T-cell (primary cell): ENCODE measurements at regions not wholly inside any gene's neighbourhood (a gene's known extent, or its start where the extent isn't known, plus 50 kb on each side); places are given as distances from the start of the nearest gene placed in this dataset.

Experiments
- ATAC-seq, 4 experiments: fragments of 200-7000 bp in 3 of 4; fragments of 150-1000 bp in 1 of 4; cut with Tn5 transposase; replicated peaks in 1 of 4; 1 replicate in 3 of 4; 2 replicates in 1 of 4; pipeline ENCODE4 v1.10.0; 2021; ENCODE audit warnings: moderate library complexity in 3 of 4, mild to moderate bottlenecking in 2 of 4, moderate number of reproducible peaks in 1 of 4
- CTCF ChIA-PET, 2 donors: fragments of 300-600 bp; sonication (Branson Sonifier 250); formaldehyde crosslinking; loops; one replicate each; lab custom pipeline; 2022; ENCODE audit warnings: antibody characterized with exemption in 2 of 2; lab: Charles Lee
- POLR2A ChIA-PET, 2 donors: fragments of 300-600 bp; sonication (Branson Sonifier 250); formaldehyde crosslinking; loops; one replicate each; lab custom pipeline; 2022; ENCODE audit warnings: antibody characterized with exemption in 2 of 2; lab: Charles Lee
- DNase-seq, 35 experiments: peaks; one replicate each; pipeline versions ENCODE4 v3.0.0 to v3.0.0-alpha.2; 2013 to 2023
- H3K27ac ChIP-seq: one replicate; pipeline ENCODE4 v1.5.1; 2013; ENCODE audit warnings: low read length
- H3K27me3 ChIP-seq, 2 experiments: replicated peaks in 1 of 2; 1 replicate in 1 of 2; 2 replicates in 1 of 2; pipeline versions ENCODE4 v1.6.1 to v1.7.0; 2013; ENCODE audit warnings: low read length in 1 of 2, mixed read lengths in 1 of 2; ENCODE audit not compliant: control insufficient read depth in 2 of 2, insufficient read depth in 2 of 2; ENCODE audit errors: extremely low read depth in 1 of 2
- H3K36me3 ChIP-seq, 2 donors: 1 replicate in 1 of 2; 2 replicates in 1 of 2; pipeline versions ENCODE4 v1.6.1 to v1.7.0; 2013; ENCODE audit warnings: low read length in 1 of 2; ENCODE audit not compliant: control insufficient read depth in 2 of 2, insufficient read depth in 1 of 2; ENCODE audit errors: extremely low read depth in 1 of 2
- H3K4me1 ChIP-seq, 2 experiments: 1 replicate in 1 of 2; 2 replicates in 1 of 2; pipeline versions ENCODE4 v1.6.1 to v1.7.0; 2013; ENCODE audit warnings: low read length in 2 of 2, mixed read lengths in 1 of 2; ENCODE audit not compliant: insufficient read depth in 2 of 2, control insufficient read depth in 1 of 2; ENCODE audit errors: extremely low read depth in 1 of 2
- H3K4me3 ChIP-seq, 2 donors: 1 replicate in 1 of 2; 2 replicates in 1 of 2; pipeline versions ENCODE4 v1.5.1 to v1.7.0; 2013; ENCODE audit warnings: mild to moderate bottlenecking in 2 of 2, low read length in 1 of 2, moderate library complexity in 1 of 2; ENCODE audit not compliant: control insufficient read depth in 1 of 2; ENCODE audit errors: extremely low read depth in 1 of 2
- H3K9me3 ChIP-seq: 2 replicates; pipeline ENCODE4 v1.7.0; 2013
- H3K27ac Mint-ChIP-seq, 2 donors: one replicate each; pipeline ENCODE4 v1.8.0; 2020 to 2021; ENCODE audit warnings: mild to moderate bottlenecking in 2 of 2, mixed read lengths in 2 of 2
- H3K27me3 Mint-ChIP-seq, 2 donors: one replicate each; pipeline ENCODE4 v1.8.0; 2021 to 2022; ENCODE audit warnings: mixed read lengths in 2 of 2
- H3K36me3 Mint-ChIP-seq: one replicate; pipeline ENCODE4 v1.8.0; 2021; ENCODE audit warnings: mixed read lengths
- H3K4me1 Mint-ChIP-seq, 3 donors: one replicate each; pipeline ENCODE4 v1.8.0; 2020 to 2022; ENCODE audit warnings: mixed read lengths in 3 of 3, mild to moderate bottlenecking in 1 of 3
- H3K4me3 Mint-ChIP-seq, 3 donors: one replicate each; pipeline ENCODE4 v1.8.0; 2020 to 2022; ENCODE audit warnings: mild to moderate bottlenecking in 3 of 3, mixed read lengths in 3 of 3, moderate library complexity in 3 of 3
- H3K9me3 Mint-ChIP-seq, 3 donors: one replicate each; pipeline ENCODE4 v1.8.0; 2020 to 2022; ENCODE audit warnings: mixed read lengths in 3 of 3
- WGBS: methylation state at CpG from one replicate; pipeline ENCODE4 v1.1.5; 2013; ENCODE audit warnings: missing lambda C conversion rate; ENCODE audit not compliant: insufficient coverage; 5-methylcytosine and 5-hydroxymethylcytosine counted together

DNA sequence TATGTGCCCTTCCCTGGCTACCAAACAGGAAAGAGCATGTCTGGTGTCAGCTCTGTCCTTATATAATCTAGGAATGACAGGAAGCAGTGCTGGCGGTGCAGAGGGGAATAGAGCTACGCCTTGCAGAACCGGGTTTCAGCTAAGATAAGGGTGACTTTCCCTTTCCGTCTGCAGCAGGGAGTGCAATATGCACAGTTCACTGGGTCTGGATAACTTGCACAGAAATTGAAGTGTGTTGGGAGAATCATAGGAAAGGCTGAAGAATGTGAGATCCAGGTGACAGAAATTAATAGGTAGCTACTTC, 90.0 kb upstream of the TSHZ3 start:
- H3K36me3 Mint-ChIP-seq = no peaks in the 10 kb centered on the region
- no peaks in the 10 kb centered on the region for H3K9me3 ChIP-seq
- no peak overlapping the region for H3K27ac Mint-ChIP-seq
- no peak for DNase-seq
- no peak overlapping the region for H3K4me3 ChIP-seq
- H3K4me3 Mint-ChIP-seq = no peak overlapping the region
- no peak overlapping the region for H3K27ac ChIP-seq
- ChIA-PET CTCF (no interaction called here), POLR2A (no interaction called here)
- peaks cover 14 to 28% of the 10 kb centered on the region in 2 donors for H3K27me3 Mint-ChIP-seq
- peaks cover 0 to 21% of the 10 kb centered on the region in 2 experiments for H3K27me3 ChIP-seq
- H3K4me1 ChIP-seq = no peaks in the 10 kb centered on the region
- WGBS = 77% methylated on average over 4 of the region's 4 CpGs
- no peak for ATAC-seq
- no peaks in the 10 kb centered on the region for H3K36me3 ChIP-seq
- peaks cover 2 to 16% (median 12%) of the 10 kb centered on the region in 3 donors for H3K9me3 Mint-ChIP-seq
- H3K4me1 Mint-ChIP-seq = no peaks in the 10 kb centered on the region

DNA sequence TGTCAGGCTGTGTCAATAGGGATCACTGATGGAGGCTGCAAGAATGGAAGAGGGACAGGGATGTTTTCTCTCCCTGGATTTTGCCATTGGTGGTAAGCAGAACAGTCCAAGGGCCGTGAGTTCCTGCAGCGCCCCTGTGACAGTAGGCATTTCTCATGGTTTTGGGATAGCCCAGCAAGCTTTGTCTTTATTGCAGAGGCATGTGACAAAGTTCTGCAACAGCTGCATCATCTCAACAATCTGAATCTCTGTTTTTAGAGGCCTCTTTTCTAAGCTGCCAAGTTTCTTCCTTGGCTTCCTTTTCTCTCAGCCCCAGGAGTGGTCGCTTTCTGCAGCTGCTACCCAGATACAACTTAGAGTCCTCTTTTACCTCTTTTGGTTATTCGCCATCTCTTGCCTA, 95.7 kb upstream of the TSHZ3 start:
- no peak overlapping the region for H3K4me3 Mint-ChIP-seq
- WGBS = 79% methylated on average over 2 of the region's 4 CpGs

DNA sequence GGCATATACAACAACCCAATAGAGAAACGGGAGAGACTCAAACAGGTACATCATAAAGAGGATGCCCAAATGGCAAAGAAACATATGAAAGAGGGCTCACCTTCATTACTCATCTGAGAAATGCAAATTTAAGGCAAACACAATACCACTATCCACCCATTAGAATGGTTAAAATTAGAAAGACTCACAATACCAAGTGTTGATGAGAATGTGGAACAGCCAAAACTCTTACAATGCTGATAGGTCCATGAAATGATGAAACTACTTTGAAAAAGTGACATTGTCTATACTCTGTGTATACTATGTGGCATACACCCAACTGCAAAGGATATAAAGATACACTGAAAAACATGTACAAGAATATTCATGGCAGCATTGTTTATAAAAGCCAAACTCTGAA, 96.2 kb upstream of the TSHZ3 start:
- ChIA-PET POLR2A (no interaction called here), CTCF (no interaction called here)
- no CpG with 5 or more reads among the region's 1 CpG for WGBS
- H3K36me3 ChIP-seq = no peaks in the 10 kb centered on the region
- Mint-ChIP-seq H3K9me3 (peaks cover 4 to 7% (median 4%) of the 10 kb centered on the region in 3 donors), H3K27ac (no peak overlapping the region), H3K27me3 (peaks cover 8 to 17% of the 10 kb centered on the region in 2 donors), H3K36me3 (no peaks in the 10 kb centered on the region), H3K4me1 (no peaks in the 10 kb centered on the region), H3K4me3 (no peak overlapping the region)
- ATAC-seq (no peak), DNase-seq (no peak)
- H3K27ac ChIP-seq = no peak overlapping the region
- H3K9me3 ChIP-seq = no peaks in the 10 kb centered on the region
- H3K27me3 ChIP-seq = peaks cover 0 to 6% of the 10 kb centered on the region in 2 experiments
- H3K4me1 ChIP-seq = no peaks in the 10 kb centered on the region
- no peak overlapping the region for H3K4me3 ChIP-seq

More for the DNA sequence above, 95.7 kb upstream of the TSHZ3 start:
- peaks cover 3 to 13% of the 10 kb centered on the region in 2 donors for H3K27me3 Mint-ChIP-seq
- peaks cover 0 to 6% of the 10 kb centered on the region in 2 experiments for H3K27me3 ChIP-seq
- DNase-seq (no peak), ATAC-seq (no peak)
- H3K27ac Mint-ChIP-seq = no peak overlapping the region
- POLR2A ChIA-PET = interaction anchor here in 1 of 2 donors (0.5 kb wide), 1 partner anchor 11 kb away, joined by 3 read pairs; no protein-coding TSS in a partner anchor
- H3K4me3 ChIP-seq = no peak overlapping the region
- H3K9me3 ChIP-seq = no peaks in the 10 kb centered on the region
- no peaks in the 10 kb centered on the region for H3K4me1 ChIP-seq
- H3K4me1 Mint-ChIP-seq = no peaks in the 10 kb centered on the region
- H3K36me3 Mint-ChIP-seq = no peaks in the 10 kb centered on the region
- no peaks in the 10 kb centered on the region for H3K36me3 ChIP-seq
- H3K9me3 Mint-ChIP-seq = peaks cover 4 to 7% (median 4%) of the 10 kb centered on the region in 3 donors
- CTCF ChIA-PET = no interaction called here
- no peak overlapping the region for H3K27ac ChIP-seq

GRCh38 chr19:31448221-31448657, 99.0 kb upstream of the TSHZ3 start:
- Mint-ChIP-seq H3K9me3 (peaks cover 4 to 7% (median 4%) of the 10 kb centered on the region in 3 donors), H3K4me1 (no peaks in the 10 kb centered on the region), H3K27me3 (peaks cover 11 to 18% of the 10 kb centered on the region in 2 donors), H3K27ac (no peak overlapping the region), H3K36me3 (no peaks in the 10 kb centered on the region), H3K4me3 (no peak overlapping the region)
- ChIA-PET CTCF (no interaction called here), POLR2A (interaction anchor here in 1 of 2 donors (0.6 kb wide), 1 partner anchor 479 kb away, joined by 5 read pairs; no protein-coding TSS in a partner anchor)
- Histone ChIP-seq H3K27ac (no peak overlapping the region), H3K27me3 (peaks cover 0 to 9% of the 10 kb centered on the region in 2 experiments), H3K36me3 (no peaks in the 10 kb centered on the region), H3K4me1 (no peaks in the 10 kb centered on the region), H3K4me3 (no peak overlapping the region), H3K9me3 (no peaks in the 10 kb centered on the region)
- ATAC-seq = no peak
- WGBS = 76% methylated on average over 7 of the region's 7 CpGs
- DNase-seq = no peak

- CTCF ChIA-PET = no interaction called here
- no peak overlapping the region for H3K4me3 ChIP-seq
- no peaks in the 10 kb centered on the region for H3K9me3 ChIP-seq
- ATAC-seq (no peak), DNase-seq (no peak)
- peaks cover 11 to 18% of the 10 kb centered on the region in 2 donors for H3K27me3 Mint-ChIP-seq
- peaks cover 4 to 7% (median 4%) of the 10 kb centered on the region in 3 donors for H3K9me3 Mint-ChIP-seq
- no peak overlapping the region for H3K4me3 Mint-ChIP-seq
- no peak overlapping the region for H3K27ac ChIP-seq
- peaks cover 0 to 9% of the 10 kb centered on the region in 2 experiments for H3K27me3 ChIP-seq
- no peaks in the 10 kb centered on the region for H3K4me1 ChIP-seq
- H3K36me3 Mint-ChIP-seq = no peaks in the 10 kb centered on the region
- no peaks in the 10 kb centered on the region for H3K4me1 Mint-ChIP-seq
- H3K36me3 ChIP-seq = no peaks in the 10 kb centered on the region
- WGBS = no CpG with 5 or more reads among the region's 4 CpGs
- no peak overlapping the region for H3K27ac Mint-ChIP-seq
- POLR2A ChIA-PET = no interaction called here
Measured at GRCh38 chr19:31449379-31449778, 100.1 kb upstream of the TSHZ3 start.

GRCh38 chr19:31450696-31451095, 101.5 kb upstream of the TSHZ3 start:
- ChIA-PET CTCF (no interaction called here), POLR2A (no interaction called here)
- Mint-ChIP-seq H3K36me3 (no peaks in the 10 kb centered on the region), H3K27me3 (peaks cover 11 to 18% of the 10 kb centered on the region in 2 donors), H3K4me1 (no peaks in the 10 kb centered on the region), H3K27ac (no peak overlapping the region), H3K4me3 (no peak overlapping the region), H3K9me3 (no peaks in the 10 kb centered on the region)
- DNase-seq (no peak), ATAC-seq (no peak)
- Histone ChIP-seq H3K4me1 (no peaks in the 10 kb centered on the region), H3K27me3 (peaks cover 0 to 9% of the 10 kb centered on the region in 2 experiments), H3K27ac (no peak overlapping the region), H3K36me3 (no peaks in the 10 kb centered on the region), H3K4me3 (no peak overlapping the region), H3K9me3 (no peaks in the 10 kb centered on the region)
- WGBS = no CpG with 5 or more reads among the region's 5 CpGs
